SU-DHL-6 (cell line): ENCODE measurements at regions not wholly inside any gene's neighbourhood (a gene's known extent, or its start where the extent isn't known, plus 50 kb on each side); places are given as distances from the start of the nearest gene placed in this dataset.
"Not testable (repeated sequence)": the region's sequence is repeated elsewhere in the genome, so short reads cannot be mapped to it uniquely, and the experiment has no call there.

ENCODE experiments used
- H2AFZ ChIP-seq: fragments of 200-600 bp; sonication (generic); 2 replicates; pipeline ENCODE4 v1.6.1; 2014; ENCODE audit warnings: low read depth, mild to moderate bottlenecking, moderate library complexity, mixed read lengths, antibody characterized with exemption, low read length; ENCODE audit not compliant: severe bottlenecking
- H3F3A ChIP-seq: fragments of 200-600 bp; shearing (Covaris generic); 2 replicates; pipeline ENCODE4 v1.6.0; 2016; ENCODE audit warnings: antibody characterized with exemption, mild to moderate bottlenecking; ENCODE audit not compliant: insufficient read depth
- H3K27ac ChIP-seq: fragments of 200-600 bp; sonication (generic); 2 replicates; pipeline ENCODE4 v1.5.1; 2016; ENCODE audit warnings: low read depth, mild to moderate bottlenecking, low read length, moderate library complexity, mixed read lengths
- H3K27me3 ChIP-seq: fragments of 200-600 bp; sonication (generic), shearing (Covaris generic); 2 replicates; pipeline ENCODE4 v1.6.0; 2014; ENCODE audit warnings: mild to moderate bottlenecking, low read length
- H3K36me3 ChIP-seq: fragments of 200-600 bp; sonication (generic); 2 replicates; pipeline ENCODE4 v1.6.1; 2014; ENCODE audit warnings: mild to moderate bottlenecking, low read length, mixed read lengths
- H3K4me2 ChIP-seq: fragments of 300-600, 200-600 bp; shearing (Covaris generic), sonication (generic); 2 replicates; pipeline ENCODE4 v1.6.0; 2014; ENCODE audit warnings: low read length, low read depth, mild to moderate bottlenecking; ENCODE audit not compliant: poor library complexity, severe bottlenecking
- H3K4me3 ChIP-seq: fragments of 200-600 bp; sonication (generic); 2 replicates; pipeline ENCODE4 v1.5.1; 2014; ENCODE audit warnings: antibody characterized with exemption, low read length, mild to moderate bottlenecking, mixed read lengths; ENCODE audit not compliant: insufficient read depth, poor library complexity, severe bottlenecking
- H3K79me2 ChIP-seq: fragments of 200-600 bp; sonication (generic); 2 replicates; pipeline ENCODE4 v1.6.1; 2014; ENCODE audit warnings: mild to moderate bottlenecking, low read length, moderate library complexity; ENCODE audit not compliant: insufficient read depth
- H3K9ac ChIP-seq: fragments of 200-600 bp; sonication (generic); 2 replicates; pipeline ENCODE4 v1.7.0; 2014; ENCODE audit warnings: mild to moderate bottlenecking, low read length
- H3K9me2 ChIP-seq: fragments of 200-600 bp; sonication (generic); replicated peaks from 2 replicates; pipeline ENCODE4 v1.6.1; 2014; ENCODE audit warnings: low read length; ENCODE audit not compliant: insufficient read depth
- H3K9me3 ChIP-seq: fragments of 200-600 bp; sonication (generic); 2 replicates; pipeline ENCODE4 v1.6.1; 2014; ENCODE audit warnings: low read length, mixed read lengths; ENCODE audit not compliant: insufficient read depth
- H4K20me1 ChIP-seq: fragments of 200-600 bp; sonication (generic); 2 replicates; pipeline ENCODE4 v1.6.1; 2014; ENCODE audit warnings: low read depth, mild to moderate bottlenecking, antibody characterized with exemption, low read length, moderate library complexity, mixed read lengths
- CTCF ChIP-seq: fragments of 200-600 bp; sonication (generic); IDR thresholded peaks from one replicate; pipeline ENCODE4 v1.5.1; 2017; ENCODE audit warnings: antibody characterized with exemption, mild to moderate bottlenecking, low read length, moderate library complexity; ENCODE audit not compliant: insufficient read depth, poor library complexity, severe bottlenecking
- EZH2phosphoT487 ChIP-seq: fragments of 200-600 bp; sonication (generic), shearing (Covaris generic); conservative IDR thresholded peaks from 2 replicates; pipeline ENCODE4 v1.6.1; 2018; ENCODE audit warnings: mild to moderate bottlenecking, antibody characterized with exemption, low read length, moderate library complexity, mixed read lengths

GRCh38 chr1:118390955-118391354, 205.9 kb upstream of the SPAG17 start:
- no peaks in the 10 kb centered on the region for H3K27me3 ChIP-seq
- no peak overlapping the region for H3K4me3 ChIP-seq
- H2AFZ ChIP-seq, result no peak overlapping the region
- no peak overlapping the region for H3K27ac ChIP-seq
- H4K20me1 ChIP-seq, result no peaks in the 10 kb centered on the region
- H3K79me2 ChIP-seq, result no peaks in the 10 kb centered on the region
- H3K9ac ChIP-seq, result no peak overlapping the region
- TF ChIP-seq EZH2phosphoT487, result no peak
- TF ChIP-seq CTCF, result no peak
- H3F3A ChIP-seq, result no peaks in the 10 kb centered on the region
- no peaks in the 10 kb centered on the region for H3K9me3 ChIP-seq
- no peaks in the 10 kb centered on the region for H3K9me2 ChIP-seq
- no peaks in the 10 kb centered on the region for H3K36me3 ChIP-seq
- no peak overlapping the region for H3K4me2 ChIP-seq

DNA sequence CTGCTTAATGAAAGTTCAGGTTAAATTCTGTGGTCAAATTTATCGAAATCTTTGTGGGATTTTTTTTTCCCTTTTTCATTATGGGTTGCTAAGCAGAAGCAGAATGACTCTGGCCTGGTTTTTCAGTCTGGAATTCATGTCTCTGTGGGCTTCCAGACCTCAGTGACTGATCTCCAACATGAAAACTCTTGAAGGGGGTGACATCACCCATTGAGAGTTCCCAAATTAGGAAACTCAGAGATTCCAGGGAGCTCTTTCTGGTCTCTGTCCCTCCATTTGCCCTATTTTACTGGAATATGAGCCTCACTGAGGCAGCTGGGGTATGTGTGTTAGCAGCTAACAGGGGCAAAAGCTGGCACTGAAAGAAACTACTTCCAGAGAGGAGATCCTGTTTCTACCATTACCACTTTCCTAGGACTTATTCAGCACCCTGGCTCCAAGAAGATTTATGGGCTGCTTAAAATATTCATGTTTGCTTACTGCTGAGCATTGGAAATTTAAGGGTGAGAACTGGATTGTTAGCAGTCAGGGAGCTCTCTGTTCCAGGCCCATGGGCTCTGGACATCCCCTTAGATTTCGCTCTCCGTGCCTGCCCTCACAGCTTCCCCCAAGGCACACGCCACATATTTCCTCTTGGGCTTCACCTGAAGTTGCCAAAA, 203.4 kb upstream of the SPAG17 start:
- H3K9ac ChIP-seq, result no peak overlapping the region
- H3K27me3 ChIP-seq, result no peaks in the 10 kb centered on the region
- no peaks in the 10 kb centered on the region for H3K36me3 ChIP-seq
- no peak overlapping the region for H3K4me3 ChIP-seq
- H3K4me2 ChIP-seq, result no peak overlapping the region
- no peak for TF ChIP-seq CTCF
- no peak for TF ChIP-seq EZH2phosphoT487
- no peaks in the 10 kb centered on the region for H3K9me3 ChIP-seq
- no peak overlapping the region for H2AFZ ChIP-seq
- no peaks in the 10 kb centered on the region for H3K79me2 ChIP-seq
- no peaks in the 10 kb centered on the region for H3F3A ChIP-seq
- no peaks in the 10 kb centered on the region for H4K20me1 ChIP-seq
- H3K9me2 ChIP-seq, result no peaks in the 10 kb centered on the region
- no peak overlapping the region for H3K27ac ChIP-seq

DNA sequence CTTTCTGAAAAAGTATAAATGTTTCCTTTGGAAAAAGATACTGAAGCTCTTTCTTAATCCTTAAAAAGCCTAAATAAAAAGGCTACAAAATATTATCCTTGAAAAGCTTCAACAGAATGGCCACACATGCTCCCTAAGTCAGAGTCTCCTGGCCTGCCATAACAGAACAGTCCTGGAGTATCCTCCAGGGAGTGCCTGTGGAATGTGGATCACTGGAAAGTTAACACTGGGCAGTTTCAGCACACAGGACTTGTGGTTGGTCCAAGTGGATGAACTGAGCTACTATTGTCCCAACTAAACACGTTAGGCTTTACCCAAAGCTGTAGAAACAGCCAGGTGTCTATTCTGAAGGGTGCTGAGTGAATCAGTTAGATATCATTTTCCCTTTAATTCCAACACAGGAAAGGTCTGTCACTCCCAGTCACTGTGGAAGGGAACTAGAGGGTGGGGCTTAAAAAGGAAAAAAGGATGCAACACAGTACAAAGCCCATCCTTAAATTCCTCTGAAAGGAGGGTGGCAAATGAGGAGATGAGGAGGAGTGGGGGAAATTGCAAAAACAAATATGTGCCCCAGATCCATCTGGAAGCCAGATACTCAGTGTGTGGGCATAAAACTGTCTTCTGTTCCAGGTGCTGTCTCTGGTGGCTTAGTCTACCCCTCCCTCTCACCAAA, 196.3 kb upstream of the SPAG17 start:
- Histone ChIP-seq H3K4me3 (no peak overlapping the region), H4K20me1 (no peaks in the 10 kb centered on the region), H3K27ac (no peak overlapping the region), H3K36me3 (no peaks in the 10 kb centered on the region), H3K79me2 (no peaks in the 10 kb centered on the region), H3K9ac (no peak overlapping the region), H3K9me2 (no peaks in the 10 kb centered on the region), H3F3A (no peaks in the 10 kb centered on the region), H3K27me3 (no peaks in the 10 kb centered on the region), H2AFZ (no peak overlapping the region), H3K4me2 (no peak overlapping the region), H3K9me3 (no peaks in the 10 kb centered on the region)
- TF ChIP-seq EZH2phosphoT487, result no peak
- TF ChIP-seq CTCF, result no peak

DNA sequence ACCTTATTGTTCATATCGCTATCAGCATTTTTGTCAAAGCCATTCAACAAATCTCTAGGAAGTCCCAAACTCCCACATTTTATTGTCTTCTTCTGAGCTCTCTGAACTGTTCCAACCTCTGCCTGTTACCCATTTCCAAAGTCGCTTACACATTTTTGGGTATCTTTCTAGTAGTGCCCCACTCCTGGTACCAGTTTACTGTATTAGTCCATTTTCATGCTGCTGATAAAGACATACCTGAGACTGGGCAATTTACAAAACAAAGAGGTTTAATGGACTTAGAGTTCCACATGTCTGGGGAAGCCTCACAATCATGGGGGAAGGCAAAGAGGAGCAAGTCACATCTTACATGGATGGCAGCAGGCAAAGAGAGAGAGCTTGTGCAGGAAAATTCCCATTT, 192.2 kb upstream of the SPAG17 start:
- not testable (repeated sequence) for H3K36me3 ChIP-seq, H3K27me3 ChIP-seq, H4K20me1 ChIP-seq, H3K9ac ChIP-seq, H3K4me3 ChIP-seq, H3F3A ChIP-seq, H2AFZ ChIP-seq, H3K9me3 ChIP-seq, H3K9me2 ChIP-seq, H3K4me2 ChIP-seq, H3K79me2 ChIP-seq, H3K27ac ChIP-seq
